Smooth muscle cell (in vitro differentiated cells): ENCODE measurements at regions not wholly inside any gene's neighbourhood (a gene's known extent, or its start where the extent isn't known, plus 50 kb on each side); places are given as distances from the start of the nearest gene placed in this dataset.

ENCODE experiments used
- DNase-seq: peaks from one replicate; lab custom pipeline; 2025; ENCODE audit not compliant: unreplicated experiment; lab: John Stamatoyannopoulos, UW
- H2AFZ ChIP-seq: fragments of 200-600 bp; sonication (generic); 2 replicates; pipeline ENCODE4 v1.6.0; 2016; ENCODE audit warnings: antibody characterized with exemption, low read depth, mild to moderate bottlenecking
- H3F3A ChIP-seq: fragments of 200-600 bp; sonication (generic); 2 replicates; pipeline ENCODE4 v1.6.0; 2017; ENCODE audit warnings: antibody characterized with exemption, low read depth
- H3K27ac ChIP-seq: fragments of 200-600 bp; sonication (generic); 2 replicates; pipeline ENCODE4 v1.5.1; 2016; ENCODE audit warnings: low read depth, mild to moderate bottlenecking
- H3K27me3 ChIP-seq: fragments of 200-600 bp; sonication (generic); 2 replicates; pipeline ENCODE4 v1.6.1; 2016; ENCODE audit warnings: low read depth, mild to moderate bottlenecking
- H3K36me3 ChIP-seq: fragments of 200-600 bp; sonication (generic); 2 replicates; pipeline ENCODE4 v1.5.1; 2016; ENCODE audit warnings: low read depth
- H3K4me1 ChIP-seq: fragments of 200-600 bp; sonication (generic); 2 replicates; pipeline ENCODE4 v1.5.1; 2016; ENCODE audit warnings: low read depth
- H3K4me2 ChIP-seq: fragments of 200-600 bp; sonication (generic); 2 replicates; pipeline ENCODE4 v1.6.0; 2016; ENCODE audit warnings: mild to moderate bottlenecking
- H3K4me3 ChIP-seq: fragments of 200-600 bp; sonication (generic); 2 replicates; pipeline ENCODE4 v1.5.1; 2016; ENCODE audit warnings: mild to moderate bottlenecking
- H3K79me2 ChIP-seq: fragments of 200-600 bp; sonication (generic); 2 replicates; pipeline ENCODE4 v1.6.0; 2016; ENCODE audit warnings: low read depth, mild to moderate bottlenecking
- H3K9ac ChIP-seq: fragments of 200-600 bp; sonication (generic); 2 replicates; pipeline ENCODE4 v1.6.0; 2016; ENCODE audit warnings: low read depth
- H3K9me3 ChIP-seq: fragments of 200-600 bp; sonication (generic); replicated peaks from 2 replicates; pipeline ENCODE4 v1.5.1; 2016; ENCODE audit warnings: low read depth
- H4K20me1 ChIP-seq: fragments of 200-600 bp; sonication (generic); 2 replicates; pipeline ENCODE4 v1.6.0; 2016; ENCODE audit warnings: low read depth
- WGBS: methylation state at CpG from one replicate; pipeline ENCODE4 v1.1.7; 2016; ENCODE audit warnings: low lambda C conversion rate; 5-methylcytosine and 5-hydroxymethylcytosine counted together
- TF ChIP-seq, protein P1 (sequence below): fragments of 200-600 bp; sonication (generic); IDR thresholded peaks from 2 replicates; pipeline ENCODE4 v1.5.1; 2017; ENCODE audit warnings: borderline replicate concordance, mild to moderate bottlenecking, antibody characterized with exemption; ENCODE audit not compliant: insufficient read depth, poor library complexity, severe bottlenecking

DNA sequence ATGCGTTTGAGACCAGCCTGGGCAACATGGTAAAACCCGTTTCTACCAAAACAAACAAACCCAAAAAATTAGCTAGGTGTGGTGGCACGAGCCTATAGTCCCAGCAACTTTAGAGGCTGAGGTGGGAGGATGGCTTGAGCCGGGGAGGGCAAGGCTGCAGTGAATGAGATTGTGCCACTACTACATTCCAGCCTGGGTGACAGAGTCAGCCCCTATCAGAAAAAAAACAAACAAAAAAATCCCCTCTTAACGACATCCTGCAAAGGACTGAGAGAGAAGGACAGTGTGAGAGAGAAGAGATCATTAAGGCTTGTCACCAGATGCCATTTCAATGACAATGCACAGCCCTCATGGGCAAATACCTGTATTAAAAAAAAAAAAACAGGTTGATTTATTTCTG lies 266.7 kb upstream of the ATP10A start:
- DNase-seq: no peak
- H3K27ac ChIP-seq: no peak overlapping the region
- peak overlapping the region; percentile 6 for H3K4me2 ChIP-seq
- no peaks in the 10 kb centered on the region for H3K79me2 ChIP-seq
- H4K20me1 ChIP-seq: no peaks in the 10 kb centered on the region
- no peak overlapping the region for H2AFZ ChIP-seq
- TF ChIP-seq, protein P1, sequence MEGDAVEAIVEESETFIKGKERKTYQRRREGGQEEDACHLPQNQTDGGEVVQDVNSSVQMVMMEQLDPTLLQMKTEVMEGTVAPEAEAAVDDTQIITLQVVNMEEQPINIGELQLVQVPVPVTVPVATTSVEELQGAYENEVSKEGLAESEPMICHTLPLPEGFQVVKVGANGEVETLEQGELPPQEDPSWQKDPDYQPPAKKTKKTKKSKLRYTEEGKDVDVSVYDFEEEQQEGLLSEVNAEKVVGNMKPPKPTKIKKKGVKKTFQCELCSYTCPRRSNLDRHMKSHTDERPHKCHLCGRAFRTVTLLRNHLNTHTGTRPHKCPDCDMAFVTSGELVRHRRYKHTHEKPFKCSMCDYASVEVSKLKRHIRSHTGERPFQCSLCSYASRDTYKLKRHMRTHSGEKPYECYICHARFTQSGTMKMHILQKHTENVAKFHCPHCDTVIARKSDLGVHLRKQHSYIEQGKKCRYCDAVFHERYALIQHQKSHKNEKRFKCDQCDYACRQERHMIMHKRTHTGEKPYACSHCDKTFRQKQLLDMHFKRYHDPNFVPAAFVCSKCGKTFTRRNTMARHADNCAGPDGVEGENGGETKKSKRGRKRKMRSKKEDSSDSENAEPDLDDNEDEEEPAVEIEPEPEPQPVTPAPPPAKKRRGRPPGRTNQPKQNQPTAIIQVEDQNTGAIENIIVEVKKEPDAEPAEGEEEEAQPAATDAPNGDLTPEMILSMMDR: no peak
- no peaks in the 10 kb centered on the region for H3K9me3 ChIP-seq
- no peak overlapping the region for H3K9ac ChIP-seq
- no peak overlapping the region for H3K4me3 ChIP-seq
- WGBS: 17% methylated on average over 5 of the region's 5 CpGs
- H3F3A ChIP-seq: no peaks in the 10 kb centered on the region
- peaks cover 8% of the 10 kb centered on the region for H3K27me3 ChIP-seq
- H3K4me1 ChIP-seq: peaks cover 15% of the 10 kb centered on the region
- H3K36me3 ChIP-seq: no peaks in the 10 kb centered on the region

DNA sequence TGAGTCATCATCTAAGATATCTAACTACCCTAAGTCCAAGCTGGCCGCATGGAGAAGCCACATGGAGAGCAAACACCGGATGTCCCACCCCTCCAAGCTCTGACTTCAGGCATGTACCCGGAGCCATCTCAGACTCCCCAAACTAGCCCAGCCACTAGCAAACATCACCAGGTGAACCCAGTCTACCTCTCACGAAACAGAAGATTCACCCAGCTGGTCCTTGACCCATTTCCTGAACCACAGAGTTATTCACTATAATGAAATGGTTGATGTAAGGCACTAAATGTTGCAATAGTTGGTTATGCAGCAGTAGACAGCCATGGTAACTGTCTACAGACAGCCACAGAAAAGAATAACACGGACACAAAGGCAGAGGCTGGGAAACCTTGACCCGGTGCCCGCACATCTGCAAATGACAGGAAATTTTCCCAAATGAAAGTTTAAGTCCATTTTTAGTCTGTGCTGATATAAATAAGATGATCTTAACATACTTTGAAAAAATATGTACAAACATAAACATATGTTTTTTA lies 265.5 kb upstream of the ATP10A start:
- H3K79me2 ChIP-seq: no peaks in the 10 kb centered on the region
- H3K4me3 ChIP-seq: no peak overlapping the region
- no peak overlapping the region for H2AFZ ChIP-seq
- H3K9me3 ChIP-seq: no peaks in the 10 kb centered on the region
- DNase-seq: no peak
- H3K4me2 ChIP-seq: no peak overlapping the region
- H3F3A ChIP-seq: no peaks in the 10 kb centered on the region
- WGBS: 70% methylated on average over 7 of the region's 7 CpGs
- no peaks in the 10 kb centered on the region for H3K36me3 ChIP-seq
- no peaks in the 10 kb centered on the region for H4K20me1 ChIP-seq
- no peaks in the 10 kb centered on the region for H3K27me3 ChIP-seq
- peaks cover 15% of the 10 kb centered on the region for H3K4me1 ChIP-seq
- no peak overlapping the region for H3K9ac ChIP-seq
- TF ChIP-seq, protein P1: no peak
- H3K27ac ChIP-seq: peak overlapping the region; percentile 11

DNA sequence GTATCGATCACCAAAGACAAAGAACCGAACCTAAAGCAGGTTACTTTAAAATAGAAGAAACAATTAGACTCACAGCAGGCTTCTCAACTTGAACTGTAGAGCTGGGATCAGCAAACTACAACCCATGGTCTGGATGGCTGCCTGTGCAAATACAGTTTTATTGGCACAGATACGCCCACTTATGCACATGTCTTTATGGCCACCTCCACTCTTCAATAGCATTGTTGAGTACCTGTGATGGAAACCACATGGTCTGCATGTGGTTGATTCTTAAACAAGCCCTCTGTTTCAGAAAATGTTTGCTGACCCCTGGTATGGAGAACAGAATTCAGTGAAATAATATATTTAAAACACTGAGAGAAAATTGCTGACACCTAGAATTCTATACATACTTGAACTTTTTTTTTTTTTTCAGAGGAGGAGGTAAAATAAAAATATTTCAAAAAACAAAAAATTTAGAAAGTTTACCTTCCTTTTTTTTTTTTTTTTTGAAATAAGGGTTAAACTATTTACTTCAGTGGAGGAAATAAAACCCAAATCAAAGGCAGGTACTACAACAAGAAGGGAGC lies 263.8 kb upstream of the ATP10A start:
- TF ChIP-seq, protein P1: no peak
- no peak overlapping the region for H2AFZ ChIP-seq
- WGBS: 94% methylated on average over 3 of the region's 3 CpGs

DNA sequence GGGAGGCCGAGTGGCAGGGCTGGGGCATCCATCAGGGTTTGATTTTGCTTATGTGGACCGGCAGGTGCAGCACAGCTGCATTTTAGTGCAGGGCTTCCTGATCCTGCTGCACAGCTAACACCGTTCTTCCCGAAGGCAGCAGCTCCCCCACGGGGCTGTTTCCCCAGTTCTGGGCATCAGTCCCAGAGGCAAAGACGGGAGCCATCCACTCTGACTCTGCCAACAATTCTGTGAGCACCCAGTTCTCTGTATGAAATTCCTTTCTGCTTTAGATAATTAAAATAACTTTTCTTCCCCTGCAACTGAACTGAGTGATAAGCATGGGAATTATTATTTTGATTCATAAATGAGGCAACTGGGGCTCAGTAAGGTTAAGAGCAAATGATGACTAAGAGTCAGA lies 262.9 kb upstream of the ATP10A start:
- H3K79me2 ChIP-seq: no peaks in the 10 kb centered on the region
- no peaks in the 10 kb centered on the region for H3F3A ChIP-seq
- TF ChIP-seq, protein P1: no peak
- no peak overlapping the region for H3K4me2 ChIP-seq
- H3K9ac ChIP-seq: no peak overlapping the region
- H3K4me3 ChIP-seq: no peak overlapping the region
- no peaks in the 10 kb centered on the region for H3K36me3 ChIP-seq
- WGBS: 93% methylated on average over 6 of the region's 6 CpGs
- DNase-seq: no peak
- H2AFZ ChIP-seq: no peak overlapping the region
- no peaks in the 10 kb centered on the region for H3K27me3 ChIP-seq
- H4K20me1 ChIP-seq: no peaks in the 10 kb centered on the region
- peaks cover 3% of the 10 kb centered on the region for H3K4me1 ChIP-seq
- H3K27ac ChIP-seq: no peak overlapping the region
- H3K9me3 ChIP-seq: no peaks in the 10 kb centered on the region

More for the DNA sequence above, 263.8 kb upstream of the ATP10A start:
- Histone ChIP-seq H3K9me3 (no peaks in the 10 kb centered on the region), H3F3A (no peaks in the 10 kb centered on the region), H3K4me1 (peaks cover 3% of the 10 kb centered on the region), H3K27ac (no peak overlapping the region), H4K20me1 (no peaks in the 10 kb centered on the region), H3K36me3 (no peaks in the 10 kb centered on the region), H3K79me2 (no peaks in the 10 kb centered on the region), H3K4me3 (no peak overlapping the region), H3K4me2 (no peak overlapping the region), H3K9ac (no peak overlapping the region), H3K27me3 (no peaks in the 10 kb centered on the region)
- no peak for DNase-seq
